D721Med (cell line): ENCODE measurements at regions not wholly inside any gene's neighbourhood (a gene's known extent, or its start where the extent isn't known, plus 50 kb on each side); places are given as distances from the start of the nearest gene placed in this dataset.

Experiments
- DNase-seq: peaks from one replicate; pipeline ENCODE4 v3.0.0; 2011; ENCODE audit warnings: low spot score; ENCODE audit not compliant: insufficient read length
- FAIRE-seq: peaks from 2 replicates; lab custom pipeline; 2011; peaks lifted over from hg19 to GRCh38; lab: Jason Lieb, UNC
- TF ChIP-seq, protein P1 (sequence below): IDR thresholded peaks from 2 replicates; pipeline ENCODE4 v1.5.1; 2012; ENCODE audit warnings: mild to moderate bottlenecking, control low read depth; ENCODE audit not compliant: insufficient read depth; ENCODE audit errors: missing control alignments

DNA sequence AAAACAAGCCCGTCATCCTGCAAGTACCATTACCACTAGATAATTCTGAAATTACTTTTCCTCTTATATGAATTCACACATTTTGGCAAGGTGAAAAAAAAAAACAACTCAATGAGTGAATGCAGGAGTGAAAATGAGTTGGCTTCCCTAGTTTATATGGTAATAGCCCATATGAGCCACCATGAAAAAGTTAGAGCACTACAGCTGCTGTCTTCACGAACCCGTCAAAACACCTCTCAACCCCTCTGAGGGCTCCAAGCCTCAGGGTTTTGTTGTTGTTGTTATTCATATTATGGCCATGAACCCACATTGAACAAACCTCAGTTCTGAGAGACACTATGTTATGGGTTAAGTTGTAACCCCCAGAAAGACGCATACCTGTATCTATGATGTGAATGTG is 289.9 kb upstream of the CAND1 start:
- DNase-seq: no peak
- TF ChIP-seq, protein P1, sequence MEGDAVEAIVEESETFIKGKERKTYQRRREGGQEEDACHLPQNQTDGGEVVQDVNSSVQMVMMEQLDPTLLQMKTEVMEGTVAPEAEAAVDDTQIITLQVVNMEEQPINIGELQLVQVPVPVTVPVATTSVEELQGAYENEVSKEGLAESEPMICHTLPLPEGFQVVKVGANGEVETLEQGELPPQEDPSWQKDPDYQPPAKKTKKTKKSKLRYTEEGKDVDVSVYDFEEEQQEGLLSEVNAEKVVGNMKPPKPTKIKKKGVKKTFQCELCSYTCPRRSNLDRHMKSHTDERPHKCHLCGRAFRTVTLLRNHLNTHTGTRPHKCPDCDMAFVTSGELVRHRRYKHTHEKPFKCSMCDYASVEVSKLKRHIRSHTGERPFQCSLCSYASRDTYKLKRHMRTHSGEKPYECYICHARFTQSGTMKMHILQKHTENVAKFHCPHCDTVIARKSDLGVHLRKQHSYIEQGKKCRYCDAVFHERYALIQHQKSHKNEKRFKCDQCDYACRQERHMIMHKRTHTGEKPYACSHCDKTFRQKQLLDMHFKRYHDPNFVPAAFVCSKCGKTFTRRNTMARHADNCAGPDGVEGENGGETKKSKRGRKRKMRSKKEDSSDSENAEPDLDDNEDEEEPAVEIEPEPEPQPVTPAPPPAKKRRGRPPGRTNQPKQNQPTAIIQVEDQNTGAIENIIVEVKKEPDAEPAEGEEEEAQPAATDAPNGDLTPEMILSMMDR: no peak
- no peak for FAIRE-seq

GRCh38 chr12:66984077-66984476 is 285.1 kb upstream of the CAND1 start:
- no peak for DNase-seq

GRCh38 chr12:66984962-66985361 is 284.2 kb upstream of the CAND1 start:
- FAIRE-seq (no peak), DNase-seq (no peak)
- TF ChIP-seq, protein P1: no peak

More at GRCh38 chr12:66984077-66984476, 285.1 kb upstream of the CAND1 start:
- TF ChIP-seq, protein P1: no peak
- FAIRE-seq: no peak

DNA sequence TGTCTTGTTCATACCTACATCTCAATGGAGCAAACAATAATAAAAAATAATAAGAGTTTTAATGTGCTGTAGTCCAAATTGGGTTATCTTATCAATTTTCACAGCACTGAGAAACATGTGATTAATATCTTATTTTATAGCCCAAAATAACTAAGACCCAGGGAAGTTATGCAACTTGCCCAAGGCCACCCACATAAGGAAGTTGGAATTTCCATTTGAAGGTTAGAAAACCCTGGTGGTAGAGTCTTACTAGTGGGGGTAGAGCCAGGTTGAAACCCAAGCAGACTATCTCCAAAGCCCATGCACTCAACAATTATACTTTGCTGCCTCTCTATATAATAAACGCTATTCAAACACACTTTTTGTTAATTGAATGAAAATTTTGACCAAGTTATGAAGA is 270.0 kb upstream of the CAND1 start:
- TF ChIP-seq, protein P1: no peak
- FAIRE-seq: no peak
- no peak for DNase-seq

- DNase-seq (no peak), FAIRE-seq (no peak)
- TF ChIP-seq, protein P1: no peak
These were observed 267.9 kb upstream of the CAND1 start for GRCh38 chr12:67001251-67001650.

GRCh38 chr12:67002720-67003119 is 266.4 kb upstream of the CAND1 start:
- DNase-seq (no peak), FAIRE-seq (no peak)
- TF ChIP-seq, protein P1: no peak

- DNase-seq (no peak), FAIRE-seq (no peak)
- TF ChIP-seq, protein P1: no peak
These were observed 262.5 kb upstream of the CAND1 start for GRCh38 chr12:67006610-67007009.
